Ovary (tissue), 3 donors: ENCODE measurements at regions not wholly inside any gene's neighbourhood (a gene's known extent, or its start where the extent isn't known, plus 50 kb on each side); places are given as distances from the start of the nearest gene placed in this dataset.

Experiments
- CTCF ChIP-seq, 3 donors: fragments of 450-650 bp in 2 of 3; fragments of 200-600 bp in 1 of 3; IDR thresholded peaks; one replicate each; pipeline versions ENCODE4 v1.5.1 to v1.8.0; 2016 to 2022; ENCODE audit warnings: antibody characterized with exemption in 3 of 3, mild to moderate bottlenecking in 1 of 3
- POLR2A ChIP-seq: fragments of 450-650 bp; IDR thresholded peaks from one replicate; pipeline ENCODE4 v1.6.1; 2017; ENCODE audit warnings: antibody characterized with exemption, mild to moderate bottlenecking, moderate library complexity
- donor health status: DM: no; HTN: no; CAD: no.

- TF ChIP-seq POLR2A: no peak
- TF ChIP-seq CTCF (IDR thresholded peaks at IDR 0.05): no peak
These were observed 448.3 kb upstream of the PROX1 start for GRCh38 chr1:213539464-213539863.
